ENCODE measurements at regions not wholly inside any gene's neighbourhood (a gene's known extent, or its start where the extent isn't known, plus 50 kb on each side); places are given as distances from the start of the nearest gene placed in this dataset.
"Not testable (repeated sequence)": the region's sequence is repeated elsewhere in the genome, so short reads cannot be mapped to it uniquely, and the experiment has no call there.

DNA sequence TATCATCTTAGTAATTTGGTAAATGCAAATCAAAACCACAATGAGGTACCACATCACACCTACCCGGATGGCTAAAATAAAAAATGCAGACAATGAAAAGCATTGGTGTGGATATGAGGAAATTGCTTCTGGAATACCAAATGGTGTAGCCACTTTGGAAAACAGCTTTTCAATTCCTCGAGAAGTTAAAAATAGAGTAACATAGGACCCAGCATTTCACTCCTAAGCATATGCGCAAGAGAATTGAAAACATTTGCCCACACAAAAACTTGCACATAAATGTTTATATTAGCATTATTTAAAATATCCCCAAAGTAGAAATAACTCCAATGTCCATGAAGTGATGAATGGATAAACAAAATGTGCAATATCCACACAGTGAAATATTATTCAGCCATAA lies 608.7 kb downstream of the ISL1 start:
- in situ Hi-C loops (cut with HindIII; ENCODE audit: low pct_unique_long_range_greater_than_20kb, low sequenced_read_pairs) = no loop called here
- DNase-seq (ENCODE audit: low read depth) = no peak

DNA sequence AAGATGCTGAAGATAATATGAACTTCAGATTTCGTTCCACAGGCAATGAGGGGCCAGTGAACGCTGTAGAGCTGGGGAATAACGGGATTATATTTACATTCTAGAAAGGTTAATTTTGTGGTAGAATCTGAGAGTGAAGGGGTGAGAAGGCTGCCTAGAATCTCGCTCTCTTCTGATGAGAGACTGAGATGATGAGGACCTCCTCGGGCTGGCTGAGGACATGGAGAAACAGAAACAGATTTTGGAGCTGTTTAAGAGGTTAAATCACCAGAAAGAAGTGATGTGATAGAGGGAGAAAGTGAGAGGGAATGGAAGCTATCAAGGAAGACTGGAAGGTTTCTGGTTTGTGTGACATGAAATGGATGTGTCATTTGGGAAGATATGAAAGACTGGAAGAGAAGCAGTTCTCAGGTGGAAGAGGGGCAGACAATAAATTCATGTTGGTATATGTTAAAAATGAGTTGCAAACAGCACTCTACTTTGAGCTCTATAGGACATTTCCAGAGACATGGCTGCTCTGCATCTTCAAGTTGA lies 612.6 kb downstream of the ISL1 start:
- in situ Hi-C loops (cut with HindIII; ENCODE audit: low pct_unique_long_range_greater_than_20kb, low sequenced_read_pairs) = no loop called here
- no peak for DNase-seq (ENCODE audit: low read depth)

DNA sequence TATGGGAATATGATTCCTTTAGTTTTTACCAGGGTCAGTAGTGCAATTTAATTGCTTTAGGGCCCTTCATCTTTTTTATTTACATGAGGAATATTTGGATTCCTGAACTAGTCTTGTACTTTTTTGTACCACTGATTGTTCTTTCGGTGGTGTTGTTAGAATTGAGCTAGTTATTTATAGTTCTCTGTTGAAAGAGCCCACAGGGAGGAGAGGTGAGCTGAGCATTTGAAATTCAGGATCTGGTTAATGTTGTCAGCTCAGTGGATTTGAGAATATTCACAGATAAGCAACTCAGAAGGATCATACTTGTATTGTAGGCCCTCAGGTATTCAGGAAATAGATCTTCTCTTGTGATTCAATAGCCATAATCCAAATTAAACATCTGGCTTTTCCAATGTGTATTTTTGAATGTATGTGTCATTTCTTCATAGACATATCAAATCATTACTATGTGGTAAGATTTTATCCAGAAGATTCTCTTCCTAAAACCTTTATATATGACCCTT lies 613.2 kb downstream of the ISL1 start:
- no peak for DNase-seq (ENCODE audit: low read depth)

DNA sequence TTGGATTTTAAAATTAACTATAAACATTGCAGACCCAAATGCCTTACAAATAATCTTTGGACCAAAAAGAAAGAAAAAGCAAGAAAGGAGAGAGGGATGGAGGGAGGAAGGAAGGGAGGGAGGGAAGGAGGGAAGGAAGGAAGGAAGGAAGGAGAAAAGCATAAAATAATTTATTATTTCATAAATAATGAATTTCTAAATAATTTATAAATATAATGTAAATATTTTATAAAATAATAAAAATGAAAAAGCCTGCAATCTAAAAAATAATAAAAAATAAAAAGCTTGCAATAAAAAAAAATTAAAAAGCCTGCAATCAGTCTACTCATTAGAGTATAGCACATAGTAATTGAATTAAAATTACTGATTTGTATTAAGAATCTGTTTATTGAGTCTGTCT lies 614.3 kb downstream of the ISL1 start:
- in situ Hi-C loops (cut with HindIII; ENCODE audit: low pct_unique_long_range_greater_than_20kb, low sequenced_read_pairs) = no loop called here
- DNase-seq (ENCODE audit: low read depth) = no peak

More for the DNA sequence above, 613.2 kb downstream of the ISL1 start:
- in situ Hi-C loops (cut with HindIII; ENCODE audit: low pct_unique_long_range_greater_than_20kb, low sequenced_read_pairs) = no loop called here

DNA sequence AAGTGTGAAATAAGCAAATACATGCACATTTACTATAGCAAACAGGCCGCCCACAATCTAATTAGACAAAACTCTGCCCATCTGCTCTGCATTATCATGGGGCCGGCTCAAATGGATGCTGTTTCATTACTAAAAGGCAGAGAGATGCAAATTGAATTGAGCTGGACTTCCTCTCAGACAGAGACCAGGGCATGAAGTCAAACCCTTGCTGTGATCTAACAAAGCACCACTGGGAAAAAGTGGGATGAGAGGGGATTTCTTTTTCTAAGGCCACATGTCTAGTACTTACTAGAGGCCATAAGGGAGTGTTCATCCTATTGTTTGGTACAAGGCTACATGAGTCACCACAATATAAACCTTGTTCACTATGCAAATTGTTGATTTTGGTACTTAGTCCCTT lies 614.7 kb downstream of the ISL1 start:
- in situ Hi-C loops (cut with HindIII; ENCODE audit: low pct_unique_long_range_greater_than_20kb, low sequenced_read_pairs) = no loop called here
- DNase-seq (ENCODE audit: low read depth) = no peak

DNA sequence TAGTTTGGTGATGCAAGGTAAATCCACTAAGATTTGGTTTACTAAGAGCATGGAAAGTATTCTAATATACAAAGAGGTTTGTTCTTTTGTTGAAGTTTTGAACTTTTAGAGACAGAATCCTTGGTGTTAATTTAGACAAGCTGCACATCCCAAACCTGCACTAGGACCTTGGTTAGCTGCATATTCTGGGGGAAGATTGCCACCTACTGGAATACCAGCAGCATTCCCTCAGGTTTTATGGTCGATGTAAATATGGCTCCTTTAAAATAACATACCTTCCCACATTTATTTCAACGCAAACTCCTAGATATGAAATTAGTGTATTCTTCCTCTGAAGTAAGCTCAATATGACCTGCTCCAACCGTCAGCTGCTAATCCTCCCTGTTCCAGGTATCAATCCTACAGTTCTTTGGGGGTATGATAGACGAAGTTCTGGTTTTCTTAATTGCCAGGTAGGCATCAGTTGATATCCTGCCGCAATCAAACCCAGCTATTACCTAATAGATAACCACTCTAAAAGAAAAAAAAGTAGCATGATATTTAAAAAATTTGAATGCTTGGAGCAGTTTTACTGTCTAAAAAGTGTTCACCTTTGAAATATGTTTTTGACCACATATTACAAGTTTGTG lies 624.1 kb downstream of the ISL1 start:
- DNase-seq (ENCODE audit: low read depth) = peak; percentile 17
- in situ Hi-C loops (cut with HindIII; ENCODE audit: low pct_unique_long_range_greater_than_20kb, low sequenced_read_pairs) = no loop called here

DNA sequence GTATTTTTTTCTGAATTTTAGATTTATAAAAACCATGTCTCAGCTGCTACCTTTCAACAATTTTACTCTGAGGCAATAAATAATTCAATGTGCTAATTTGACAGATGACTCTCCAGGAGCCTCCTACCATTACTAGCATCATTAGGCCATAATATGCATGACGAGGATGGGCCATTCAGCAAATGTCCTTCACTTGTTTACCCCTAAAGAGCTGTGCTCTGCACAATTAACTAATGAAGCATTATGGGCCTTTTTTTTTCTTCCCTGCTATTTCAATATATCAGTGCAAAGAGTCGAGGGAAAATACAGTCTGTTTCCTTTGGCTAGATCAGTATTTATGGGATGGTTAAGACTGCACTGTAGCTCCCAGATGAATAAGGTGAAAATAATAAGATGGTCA lies 627.2 kb downstream of the ISL1 start:
- in situ Hi-C loops (cut with HindIII; ENCODE audit: low pct_unique_long_range_greater_than_20kb, low sequenced_read_pairs) = no loop called here
- no peak for DNase-seq (ENCODE audit: low read depth)

DNA sequence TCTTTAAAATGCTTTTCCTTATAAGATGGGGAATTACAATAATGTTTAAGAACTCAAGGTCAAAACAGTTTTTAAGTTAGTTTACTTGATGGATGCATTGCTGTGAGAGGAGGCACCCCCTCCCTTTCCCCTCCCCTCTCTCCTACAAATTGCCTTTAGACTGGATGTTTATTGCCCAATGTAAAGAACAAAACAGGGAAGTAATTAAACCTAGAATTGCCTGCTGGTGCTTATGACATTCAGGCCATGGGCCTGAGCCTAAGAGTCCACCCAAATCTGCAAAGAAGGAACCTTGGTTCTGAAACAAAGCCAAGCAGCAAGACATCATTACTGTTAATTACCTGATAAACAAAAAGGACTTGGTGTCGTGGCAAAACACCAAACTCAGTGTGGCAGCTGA lies 630.3 kb downstream of the ISL1 start:
- in situ Hi-C loops (cut with HindIII; ENCODE audit: low pct_unique_long_range_greater_than_20kb, low sequenced_read_pairs) = no loop called here
- no peak for DNase-seq (ENCODE audit: low read depth)

DNA sequence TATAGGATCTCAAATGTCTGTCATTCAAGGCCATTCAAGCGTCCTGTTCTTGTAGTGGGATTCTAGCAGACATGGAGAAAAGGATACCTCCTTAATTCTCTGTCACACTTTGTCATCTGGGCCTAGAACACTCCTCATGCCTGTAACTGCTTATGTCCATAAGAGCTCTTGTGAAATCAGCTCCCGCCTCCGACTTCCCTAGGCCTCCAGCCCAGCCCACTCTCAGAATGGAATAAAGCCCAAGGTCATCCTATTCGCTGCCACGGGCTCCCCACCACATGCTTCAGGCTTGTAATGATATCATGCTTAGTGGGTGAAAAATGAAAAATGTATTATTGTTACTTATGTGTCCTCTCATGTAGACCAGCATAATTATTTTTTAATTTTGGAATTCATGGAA lies 632.5 kb downstream of the ISL1 start:
- in situ Hi-C loops (cut with HindIII; ENCODE audit: low pct_unique_long_range_greater_than_20kb, low sequenced_read_pairs) = no loop called here
- DNase-seq (ENCODE audit: low read depth) = no peak

DNA sequence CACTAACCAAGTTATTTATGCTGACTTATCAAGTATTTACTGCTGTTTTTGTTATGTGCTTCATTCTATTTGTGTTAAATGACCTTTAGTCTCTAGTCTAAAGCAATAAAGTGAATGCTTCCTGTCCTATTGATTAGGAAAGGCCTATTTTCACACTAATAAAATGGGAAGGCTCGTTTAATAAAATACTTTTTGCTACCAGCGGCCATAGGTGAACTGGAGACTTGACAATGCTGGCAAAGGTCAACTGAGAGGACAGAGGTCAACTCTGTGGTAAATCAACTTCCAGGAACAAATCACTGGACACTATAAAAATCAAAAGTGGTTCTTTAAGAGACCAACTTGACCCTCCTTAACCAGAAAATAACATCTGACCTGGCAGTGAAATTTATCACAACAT lies 634.3 kb downstream of the ISL1 start:
- in situ Hi-C loops (cut with HindIII; ENCODE audit: low pct_unique_long_range_greater_than_20kb, low sequenced_read_pairs) = no loop called here
- DNase-seq (ENCODE audit: low read depth) = no peak

DNA sequence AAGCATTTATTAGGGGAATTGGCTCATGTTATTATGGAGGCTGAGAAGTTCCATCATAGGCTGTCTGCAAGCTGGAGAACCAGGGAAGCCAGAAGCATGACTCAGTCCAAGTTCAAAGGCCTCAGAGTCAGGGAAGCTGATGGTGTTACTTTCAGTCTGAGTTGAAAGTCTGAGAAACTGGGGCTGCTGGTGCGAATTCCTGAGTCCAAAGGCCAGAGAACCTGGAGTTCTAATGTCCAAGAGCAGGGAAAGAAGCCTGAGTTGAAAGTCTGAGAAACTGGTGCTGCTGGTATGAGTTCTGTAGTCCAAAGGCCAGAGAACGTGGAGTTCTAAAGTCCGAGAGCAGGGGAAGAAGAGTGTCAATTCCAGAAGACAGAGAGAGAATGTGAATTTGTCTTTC lies 641.1 kb downstream of the ISL1 start:
- in situ Hi-C loops (cut with HindIII; ENCODE audit: low pct_unique_long_range_greater_than_20kb, low sequenced_read_pairs) = no loop called here
- no peak for DNase-seq (ENCODE audit: low read depth)

DNA sequence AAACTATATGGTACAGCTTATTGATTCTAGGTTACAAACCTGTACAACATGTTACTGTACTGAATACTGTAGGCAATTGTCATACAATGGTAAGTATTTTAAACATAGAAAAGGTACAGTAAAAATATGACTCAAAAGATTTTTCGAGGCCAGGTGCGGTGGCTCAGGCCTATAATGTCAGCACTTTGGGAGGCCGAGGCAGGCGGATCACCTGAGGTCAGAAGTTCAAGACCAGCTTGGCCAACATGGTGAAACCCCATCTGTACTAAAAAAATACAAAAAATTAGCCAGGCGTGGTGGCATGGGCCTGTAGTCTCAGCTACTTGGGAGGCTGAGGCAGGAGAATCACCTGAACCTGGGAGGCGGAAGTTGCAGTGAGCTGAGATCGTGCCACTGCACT lies 646.6 kb downstream of the ISL1 start:
- in situ Hi-C loops (cut with HindIII; ENCODE audit: low pct_unique_long_range_greater_than_20kb, low sequenced_read_pairs); DNase-seq (ENCODE audit: low read depth): not testable (repeated sequence)

DNA sequence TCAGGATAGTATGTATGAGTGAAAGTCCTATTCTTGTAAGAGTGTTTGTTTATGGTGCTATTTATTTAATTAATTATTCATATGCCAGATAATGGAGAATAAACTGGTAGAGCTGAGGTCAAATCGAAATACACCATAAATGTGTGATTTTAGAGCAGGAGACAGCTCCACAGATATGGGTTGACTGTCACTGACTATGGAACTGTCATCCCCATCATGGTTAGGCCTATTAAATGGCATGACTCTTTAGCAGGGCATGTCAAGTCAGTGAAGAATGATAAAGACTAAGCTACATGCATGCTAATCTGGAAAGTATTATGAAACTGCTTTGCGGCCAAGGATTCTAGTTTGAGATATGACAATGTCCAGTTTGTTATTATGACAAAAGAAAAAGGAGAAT lies 658.6 kb downstream of the ISL1 start:
- DNase-seq (ENCODE audit: low read depth) = no peak

DNA sequence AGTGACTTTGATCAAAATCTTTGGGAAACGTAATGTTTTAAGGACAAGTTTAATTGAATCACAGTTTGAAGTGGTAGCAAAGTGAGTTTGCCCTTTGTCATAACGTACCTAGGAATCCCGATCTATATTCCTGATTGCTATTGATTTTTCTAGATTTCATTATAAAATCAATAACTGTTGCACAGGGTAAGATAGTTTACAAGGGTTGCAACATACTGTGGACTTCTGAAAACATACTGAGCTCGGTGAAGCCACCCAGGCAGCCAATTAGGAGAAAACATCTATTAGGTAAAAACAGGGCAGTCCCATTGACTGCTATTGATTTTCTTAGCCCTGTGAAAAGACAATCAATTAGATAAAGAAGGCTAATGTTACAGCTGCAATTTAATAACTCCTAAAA lies 659.9 kb downstream of the ISL1 start:
- in situ Hi-C loops (cut with HindIII; ENCODE audit: low pct_unique_long_range_greater_than_20kb, low sequenced_read_pairs) = no loop called here
- no peak for DNase-seq (ENCODE audit: low read depth)

More for the DNA sequence above, 658.6 kb downstream of the ISL1 start:
- in situ Hi-C loops (cut with HindIII; ENCODE audit: low pct_unique_long_range_greater_than_20kb, low sequenced_read_pairs) = no loop called here

DNA sequence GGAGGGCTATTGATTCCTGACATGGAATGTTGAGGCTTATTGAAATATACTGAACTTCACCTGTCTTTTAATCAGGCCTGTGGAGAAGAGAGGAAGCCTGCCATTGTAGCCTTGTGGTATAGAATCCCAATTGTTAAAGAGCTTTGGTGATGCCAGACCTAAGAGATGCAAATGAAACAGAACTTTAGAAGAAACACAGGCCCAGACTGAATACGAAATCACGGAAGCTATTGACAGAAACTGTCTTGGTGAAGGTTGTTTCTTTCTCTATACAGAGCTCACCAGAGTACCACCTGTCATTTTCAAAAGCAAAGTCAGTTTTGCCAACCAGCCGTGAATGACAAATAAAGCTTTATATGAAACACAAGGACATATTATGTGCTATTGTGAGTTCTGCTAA lies 660.3 kb downstream of the ISL1 start:
- in situ Hi-C loops (cut with HindIII; ENCODE audit: low pct_unique_long_range_greater_than_20kb, low sequenced_read_pairs) = no loop called here
- DNase-seq (ENCODE audit: low read depth) = no peak

DNA sequence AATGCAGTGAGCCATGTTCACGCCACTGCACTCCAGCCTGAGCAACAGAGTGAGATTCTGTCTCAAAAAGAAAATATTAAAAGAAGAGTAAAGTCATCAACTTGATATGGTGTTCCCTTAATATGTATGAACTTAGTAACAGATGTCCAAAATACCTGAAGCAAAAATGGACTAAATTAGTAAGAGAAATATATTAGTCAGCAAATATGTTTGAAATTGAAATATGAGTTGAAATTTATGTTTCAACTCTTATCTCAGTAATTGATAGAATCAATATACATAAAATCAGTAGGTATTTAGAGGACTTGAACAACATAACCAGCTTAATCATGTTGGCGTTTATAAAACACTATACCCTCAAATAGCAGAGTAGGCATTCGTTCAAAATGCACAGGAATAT lies 668.5 kb downstream of the ISL1 start:
- in situ Hi-C loops (cut with HindIII; ENCODE audit: low pct_unique_long_range_greater_than_20kb, low sequenced_read_pairs) = no loop called here
- DNase-seq (ENCODE audit: low read depth) = no peak

DNA sequence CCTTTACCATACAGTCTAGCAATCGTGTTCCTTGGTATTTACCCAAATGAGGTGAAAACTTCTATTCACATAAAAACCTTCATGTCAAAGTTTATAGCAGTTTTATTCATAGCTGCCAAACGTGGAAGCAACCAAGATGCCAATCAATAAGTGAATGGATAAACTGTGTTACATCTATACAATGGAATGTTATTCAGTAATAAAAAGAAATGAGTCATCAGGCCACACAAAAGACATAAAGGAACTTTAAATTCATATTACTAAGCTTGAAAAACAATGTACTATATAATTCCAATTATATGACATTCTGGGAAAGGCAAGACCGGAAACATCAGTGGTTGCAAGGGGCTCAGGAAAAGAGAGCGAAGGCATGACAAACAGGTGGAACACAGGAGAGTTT lies 679.9 kb downstream of the ISL1 start:
- in situ Hi-C loops (cut with HindIII; ENCODE audit: low pct_unique_long_range_greater_than_20kb, low sequenced_read_pairs) = no loop called here
- DNase-seq (ENCODE audit: low read depth) = no peak

DNA sequence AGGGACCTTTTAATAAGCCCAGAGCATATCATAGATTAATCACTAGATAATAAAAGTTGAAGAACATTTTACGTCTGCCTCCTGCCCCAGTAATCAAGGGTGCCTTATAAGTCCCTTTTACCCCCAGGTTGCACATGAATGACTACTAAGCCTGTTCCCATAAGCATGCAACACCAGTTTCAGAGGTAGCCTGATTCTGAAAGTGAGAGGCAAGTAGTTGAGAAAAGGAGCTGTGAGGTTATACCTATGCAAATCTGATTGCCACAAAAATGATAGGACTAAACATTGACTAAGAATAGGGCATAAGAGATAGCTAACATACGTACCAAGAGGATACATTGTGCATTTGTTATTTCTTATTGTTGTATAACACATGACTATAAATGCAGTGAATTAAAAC lies 681.9 kb downstream of the ISL1 start:
- DNase-seq (ENCODE audit: low read depth) = no peak
- in situ Hi-C loops (cut with HindIII; ENCODE audit: low pct_unique_long_range_greater_than_20kb, low sequenced_read_pairs) = no loop called here

DNA sequence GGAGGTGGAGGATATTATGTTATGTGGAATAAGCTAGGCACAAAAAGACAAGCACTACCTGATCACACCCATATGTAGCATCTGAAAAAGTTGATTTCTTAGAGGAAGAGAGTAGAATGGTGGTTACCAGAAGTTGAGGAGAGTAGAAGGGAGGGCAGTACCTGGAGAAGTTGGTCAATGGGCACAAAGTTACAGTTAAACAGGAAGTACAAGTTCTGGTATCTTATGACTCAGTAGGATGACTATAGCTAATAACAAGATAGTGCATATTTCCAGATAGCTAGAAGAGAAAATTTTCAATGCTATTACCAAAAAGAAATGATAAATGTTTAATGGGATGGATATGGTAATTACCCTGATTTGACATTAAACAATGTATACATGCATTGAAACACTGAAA lies 686.7 kb downstream of the ISL1 start:
- no peak for DNase-seq (ENCODE audit: low read depth)
- in situ Hi-C loops (cut with HindIII; ENCODE audit: low pct_unique_long_range_greater_than_20kb, low sequenced_read_pairs) = no loop called here

DNA sequence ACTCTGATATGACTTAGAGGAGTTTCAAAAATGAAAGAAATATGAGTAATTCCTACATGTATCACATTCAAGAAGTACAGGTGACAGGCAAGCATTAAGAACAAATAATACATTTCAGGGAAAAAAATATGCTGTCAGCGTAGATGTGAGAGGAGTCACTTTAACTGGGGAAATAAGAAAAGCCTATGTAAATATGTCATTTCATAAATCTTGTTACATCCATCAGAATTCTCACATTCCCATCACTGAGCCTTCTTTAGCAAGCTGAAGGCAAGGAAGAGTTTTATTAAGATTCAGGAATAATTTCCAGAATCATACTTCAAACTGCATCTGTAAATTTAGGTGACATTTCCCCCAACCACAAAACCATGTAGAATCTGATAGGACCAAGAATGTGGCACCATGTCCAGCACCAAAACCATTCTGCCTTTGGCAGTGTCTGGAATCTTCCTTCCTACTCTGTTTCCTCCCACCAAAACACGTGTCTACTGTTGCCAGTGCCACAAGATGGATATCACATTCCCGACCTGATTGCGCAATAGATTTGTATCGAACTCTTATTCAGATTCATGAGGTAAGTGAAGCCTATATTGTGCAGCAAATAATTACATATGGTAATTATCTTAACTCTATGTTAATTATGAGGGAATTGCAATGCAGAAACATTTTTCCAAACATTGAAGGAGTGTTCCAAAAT lies 690.9 kb downstream of the ISL1 start:
- in situ Hi-C loops (cut with HindIII; ENCODE audit: low pct_unique_long_range_greater_than_20kb, low sequenced_read_pairs) = no loop called here
- DNase-seq (ENCODE audit: low read depth) = no peak

All from Caki2 (cell line).